ENCODE measurements at regions not wholly inside any gene's neighbourhood (a gene's known extent, or its start where the extent isn't known, plus 50 kb on each side); places are given as distances from the start of the nearest gene placed in this dataset.

DNA sequence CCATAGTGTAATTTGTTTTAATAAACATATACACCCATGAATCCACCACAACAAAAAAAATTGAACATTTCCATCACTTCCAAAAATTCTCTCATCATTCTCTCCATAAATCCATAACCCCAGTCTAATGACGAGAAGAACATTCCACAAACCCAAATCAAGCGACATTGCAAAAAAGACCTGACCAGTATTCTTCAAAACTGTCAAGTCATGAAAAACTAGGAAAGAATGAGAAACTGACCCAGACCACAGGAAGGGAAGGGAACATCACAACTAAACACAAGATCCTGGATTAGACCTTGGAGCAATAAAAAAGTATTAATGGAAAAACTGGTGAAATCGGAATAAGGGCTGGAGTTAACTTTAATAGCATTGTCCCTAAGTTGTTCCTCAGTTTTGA lies 141.3 kb upstream of the SLC35G4 start:
- TF ChIP-seq, protein P1, sequence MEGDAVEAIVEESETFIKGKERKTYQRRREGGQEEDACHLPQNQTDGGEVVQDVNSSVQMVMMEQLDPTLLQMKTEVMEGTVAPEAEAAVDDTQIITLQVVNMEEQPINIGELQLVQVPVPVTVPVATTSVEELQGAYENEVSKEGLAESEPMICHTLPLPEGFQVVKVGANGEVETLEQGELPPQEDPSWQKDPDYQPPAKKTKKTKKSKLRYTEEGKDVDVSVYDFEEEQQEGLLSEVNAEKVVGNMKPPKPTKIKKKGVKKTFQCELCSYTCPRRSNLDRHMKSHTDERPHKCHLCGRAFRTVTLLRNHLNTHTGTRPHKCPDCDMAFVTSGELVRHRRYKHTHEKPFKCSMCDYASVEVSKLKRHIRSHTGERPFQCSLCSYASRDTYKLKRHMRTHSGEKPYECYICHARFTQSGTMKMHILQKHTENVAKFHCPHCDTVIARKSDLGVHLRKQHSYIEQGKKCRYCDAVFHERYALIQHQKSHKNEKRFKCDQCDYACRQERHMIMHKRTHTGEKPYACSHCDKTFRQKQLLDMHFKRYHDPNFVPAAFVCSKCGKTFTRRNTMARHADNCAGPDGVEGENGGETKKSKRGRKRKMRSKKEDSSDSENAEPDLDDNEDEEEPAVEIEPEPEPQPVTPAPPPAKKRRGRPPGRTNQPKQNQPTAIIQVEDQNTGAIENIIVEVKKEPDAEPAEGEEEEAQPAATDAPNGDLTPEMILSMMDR (IDR thresholded peaks at IDR 0.05), result no peak
- TF ChIP-seq POLR2A (IDR thresholded peaks at IDR 0.05), result no peak
